Adrenal gland (tissue), 9 donors: ENCODE measurements at regions not wholly inside any gene's neighbourhood (a gene's known extent, or its start where the extent isn't known, plus 50 kb on each side); places are given as distances from the start of the nearest gene placed in this dataset.

Experiments
- DNase-seq, 7 donors: peaks; one replicate each; pipeline ENCODE4 v3.0.0-alpha.2; 2019 to 2020
- H3K27ac ChIP-seq, 5 donors: fragments of 200-600 bp; sonication (generic) in 4 of 5; 1 replicate in 3 of 5; 2 replicates in 2 of 5; pipeline versions ENCODE4 v1.5.1 to v1.8.0; 2016 to 2020; ENCODE audit warnings: mild to moderate bottlenecking in 1 of 5
- H3K27me3 ChIP-seq: fragments of 200-600 bp; 2 replicates; pipeline ENCODE4 v1.8.0; 2021
- H3K36me3 ChIP-seq, 2 donors: fragments of 200-600 bp; replicated peaks in 1 of 2; 1 replicate in 1 of 2; 2 replicates in 1 of 2; pipeline versions ENCODE4 v1.5.1 to v1.8.0; 2018 to 2022
- H3K4me1 ChIP-seq, 2 donors: fragments of 200-600 bp; replicated peaks in 1 of 2; 1 replicate in 1 of 2; 2 replicates in 1 of 2; pipeline versions ENCODE4 v1.5.1 to v1.8.0; 2018 to 2021
- H3K4me3 ChIP-seq, 4 donors: fragments of 200-600 bp; sonication (generic) in 3 of 4; one replicate each; pipeline ENCODE4 v1.5.1; 2016 to 2018
- H3K9me3 ChIP-seq, 3 donors: fragments of 200-600 bp; sonication (generic) in 1 of 3; replicated peaks in 1 of 3; 1 replicate in 2 of 3; 2 replicates in 1 of 3; pipeline versions ENCODE4 v1.5.1 to v1.8.0; 2016 to 2021
- POLR2A ChIP-seq, 2 donors: fragments of 450-650 bp; IDR thresholded peaks; one replicate each; pipeline ENCODE4 v1.6.1; 2017; ENCODE audit warnings: antibody characterized with exemption in 2 of 2, mild to moderate bottlenecking in 2 of 2, moderate library complexity in 1 of 2
- WGBS, 4 donors: extraction: QIAGEN DNeasy Blood & Tissue Kit in 2 of 4; methylation state at CpG; one replicate each; pipeline versions ENCODE4 v1.1.5 to v1.1.7; 2013 to 2017; 5-methylcytosine and 5-hydroxymethylcytosine counted together
- intact Hi-C, 2 donors: fragments of 100-400 bp; cut with DNase I; formaldehyde crosslinking; loops; one replicate each; pipeline versions ENCODE4 v1.14.1 to v1.15.0; 2022 to 2023
- TF ChIP-seq, protein P1 (sequence below), 6 experiments: fragments of 450-650 bp in 4 of 6; fragments of 200-600 bp in 2 of 6; sonication (generic) in 1 of 6; IDR thresholded peaks; 1 replicate in 5 of 6; 2 replicates in 1 of 6; pipeline versions ENCODE4 v1.5.1 to v1.8.0; 2016 to 2021; ENCODE audit warnings: antibody characterized with exemption in 6 of 6, mild to moderate bottlenecking in 2 of 6, moderate library complexity in 1 of 6
- donor health status: healthy with polysubstance abuse.
- donor health status: Bipolar disorder and iron deficiency.
- donor health status: DM: yes; HTN: yes; CAD: no.
- donor health status: DM: no; HTN: no; CAD: no.
- donor health status: DM: no; HTN: no; CAD: no.

DNA sequence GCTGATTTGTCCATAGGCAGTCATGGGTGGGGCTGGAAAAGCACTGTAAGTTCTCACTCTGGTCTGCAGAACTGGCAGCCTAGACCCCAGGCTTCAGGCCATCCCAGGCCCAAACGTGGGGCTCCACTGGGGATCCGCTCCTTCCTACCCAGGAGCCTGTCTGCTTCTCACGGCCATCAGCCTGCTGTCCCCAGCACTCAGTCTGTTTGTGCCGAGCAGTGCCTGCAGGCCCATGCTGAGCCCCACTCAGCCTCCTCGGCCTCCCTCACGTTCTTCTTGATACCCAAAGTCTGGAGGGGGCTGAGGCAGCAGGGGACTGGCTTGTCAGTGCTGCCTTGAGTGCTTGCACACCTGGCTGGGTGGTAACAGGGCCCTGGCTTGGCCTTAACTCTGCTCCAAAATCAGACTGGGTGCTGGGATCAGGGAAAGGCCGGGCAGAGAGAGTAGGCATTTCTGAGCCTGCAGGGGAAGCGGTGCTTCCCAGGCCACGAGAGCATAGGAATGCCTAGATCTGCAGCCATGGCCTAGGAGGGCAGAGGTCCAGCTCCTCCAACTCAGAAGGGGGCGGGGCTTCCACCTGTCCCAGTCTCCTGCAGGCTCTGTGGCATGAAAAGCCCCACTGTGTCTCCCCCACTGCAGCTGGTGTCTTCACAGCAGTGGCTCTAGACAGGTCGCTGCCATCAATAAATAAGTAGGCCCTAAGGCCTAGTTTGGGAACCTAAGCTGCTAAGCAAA, 772.4 kb upstream of the FBXO33 start:
- no peak for DNase-seq
- intact Hi-C loops = no loop called here
- no peak overlapping the region for H3K27ac ChIP-seq
- no peaks in the 10 kb centered on the region for H3K4me1 ChIP-seq
- H3K36me3 ChIP-seq = no peaks in the 10 kb centered on the region
- 75 to 79% (median 76%) methylated on average over 7 to 11 of the region's 11 CpGs for WGBS, 4 donors
- no peak for TF ChIP-seq POLR2A (IDR thresholded peaks at IDR 0.05)
- TF ChIP-seq, protein P1, sequence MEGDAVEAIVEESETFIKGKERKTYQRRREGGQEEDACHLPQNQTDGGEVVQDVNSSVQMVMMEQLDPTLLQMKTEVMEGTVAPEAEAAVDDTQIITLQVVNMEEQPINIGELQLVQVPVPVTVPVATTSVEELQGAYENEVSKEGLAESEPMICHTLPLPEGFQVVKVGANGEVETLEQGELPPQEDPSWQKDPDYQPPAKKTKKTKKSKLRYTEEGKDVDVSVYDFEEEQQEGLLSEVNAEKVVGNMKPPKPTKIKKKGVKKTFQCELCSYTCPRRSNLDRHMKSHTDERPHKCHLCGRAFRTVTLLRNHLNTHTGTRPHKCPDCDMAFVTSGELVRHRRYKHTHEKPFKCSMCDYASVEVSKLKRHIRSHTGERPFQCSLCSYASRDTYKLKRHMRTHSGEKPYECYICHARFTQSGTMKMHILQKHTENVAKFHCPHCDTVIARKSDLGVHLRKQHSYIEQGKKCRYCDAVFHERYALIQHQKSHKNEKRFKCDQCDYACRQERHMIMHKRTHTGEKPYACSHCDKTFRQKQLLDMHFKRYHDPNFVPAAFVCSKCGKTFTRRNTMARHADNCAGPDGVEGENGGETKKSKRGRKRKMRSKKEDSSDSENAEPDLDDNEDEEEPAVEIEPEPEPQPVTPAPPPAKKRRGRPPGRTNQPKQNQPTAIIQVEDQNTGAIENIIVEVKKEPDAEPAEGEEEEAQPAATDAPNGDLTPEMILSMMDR (IDR thresholded peaks at IDR 0.05) = no peak
- no peaks in the 10 kb centered on the region for H3K9me3 ChIP-seq
- no peaks in the 10 kb centered on the region for H3K27me3 ChIP-seq
- H3K4me3 ChIP-seq = no peak overlapping the region

GRCh38 chr14:40199101-40199500, 766.9 kb upstream of the FBXO33 start:
- H3K27ac ChIP-seq = no peak overlapping the region
- no peaks in the 10 kb centered on the region for H3K4me1 ChIP-seq
- no peaks in the 10 kb centered on the region for H3K36me3 ChIP-seq
- intact Hi-C loops = no loop called here
- 60 to 92% (median 65%) methylated on average over 1 of the region's 1 CpG for WGBS, 4 donors
- no peaks in the 10 kb centered on the region for H3K9me3 ChIP-seq
- DNase-seq = no peak
- H3K4me3 ChIP-seq = no peak overlapping the region
- no peaks in the 10 kb centered on the region for H3K27me3 ChIP-seq
- TF ChIP-seq, protein P1 (IDR thresholded peaks at IDR 0.05) = no peak
- no peak for TF ChIP-seq POLR2A (IDR thresholded peaks at IDR 0.05)

- DNase-seq = no peak
- Histone ChIP-seq H3K27ac (no peak overlapping the region), H3K36me3 (no peaks in the 10 kb centered on the region), H3K4me3 (no peak overlapping the region), H3K9me3 (no peaks in the 10 kb centered on the region), H3K27me3 (no peaks in the 10 kb centered on the region), H3K4me1 (no peaks in the 10 kb centered on the region)
- TF ChIP-seq POLR2A (IDR thresholded peaks at IDR 0.05) = no peak
- TF ChIP-seq, protein P1 (IDR thresholded peaks at IDR 0.05) = no peak
- intact Hi-C loops = no loop called here
- WGBS, 4 donors = 78 to 92% (median 83%) methylated on average over 2 of the region's 2 CpGs
Observed at GRCh38 chr14:40197344-40197743, 765.1 kb upstream of the FBXO33 start.

- Histone ChIP-seq H3K4me3 (no peak overlapping the region), H3K9me3 (no peaks in the 10 kb centered on the region), H3K27ac (no peak overlapping the region), H3K4me1 (no peaks in the 10 kb centered on the region), H3K36me3 (no peaks in the 10 kb centered on the region), H3K27me3 (no peaks in the 10 kb centered on the region)
- intact Hi-C loops = no loop called here
- no peak for TF ChIP-seq POLR2A (IDR thresholded peaks at IDR 0.05)
- TF ChIP-seq, protein P1 (IDR thresholded peaks at IDR 0.05) = no peak
- 45 to 60% (median 51%) methylated on average over 3 of the region's 3 CpGs for WGBS, 4 donors
- no peak for DNase-seq
Observed at GRCh38 chr14:40188006-40188405, 755.8 kb upstream of the FBXO33 start.
